Breast epithelium (tissue), 4 donors: ENCODE measurements at regions not wholly inside any gene's neighbourhood (a gene's known extent, or its start where the extent isn't known, plus 50 kb on each side); places are given as distances from the start of the nearest gene placed in this dataset.
"Not testable (repeated sequence)": the region's sequence is repeated elsewhere in the genome, so short reads cannot be mapped to it uniquely, and the experiment has no call there.

Experiments
- DNase-seq, 2 donors: peaks; one replicate each; pipeline ENCODE4 v3.0.0-alpha.2; 2019; ENCODE audit warnings: low spot score in 2 of 2
- H3K27ac ChIP-seq, 2 donors: fragments of 200-600 bp; sonication (generic) in 1 of 2; one replicate each; pipeline ENCODE4 v1.5.1; 2016 to 2019; ENCODE audit warnings: mild to moderate bottlenecking in 1 of 2
- H3K27me3 ChIP-seq, 2 donors: fragments of 200-600 bp; sonication (generic) in 1 of 2; one replicate each; pipeline versions ENCODE4 v1.5.1 to v1.6.0; 2017 to 2019; ENCODE audit warnings: control low read depth in 1 of 2, mild to moderate bottlenecking in 1 of 2
- H3K36me3 ChIP-seq: fragments of 200-600 bp; one replicate; pipeline ENCODE4 v1.5.1; 2019
- H3K4me1 ChIP-seq, 2 donors: fragments of 200-600 bp; sonication (generic); one replicate each; pipeline ENCODE4 v1.5.1; 2016 to 2019; ENCODE audit warnings: control low read depth in 1 of 2
- H3K4me3 ChIP-seq, 3 donors: fragments of 200-600 bp; sonication (generic); 1 replicate in 2 of 3; 2 replicates in 1 of 3; pipeline ENCODE4 v1.5.1; 2016 to 2019; ENCODE audit warnings: mild to moderate bottlenecking in 3 of 3, moderate library complexity in 2 of 3
- H3K9me3 ChIP-seq, 2 donors: fragments of 200-600 bp; sonication (generic) in 1 of 2; one replicate each; pipeline ENCODE4 v1.5.1; 2016 to 2019; ENCODE audit warnings: control low read depth in 1 of 2
- CTCF ChIP-seq, 3 donors: fragments of 450-650 bp; IDR thresholded peaks; one replicate each; pipeline ENCODE4 v1.5.1; 2016 to 2017; ENCODE audit warnings: antibody characterized with exemption in 3 of 3, mild to moderate bottlenecking in 3 of 3, moderate library complexity in 3 of 3
- POLR2A ChIP-seq: fragments of 450-650 bp; IDR thresholded peaks from one replicate; pipeline ENCODE4 v1.6.1; 2016; ENCODE audit warnings: antibody characterized with exemption, mild to moderate bottlenecking, moderate library complexity
- POLR2AphosphoS5 ChIP-seq, 3 donors: sonication (generic); formaldehyde crosslinking; IDR thresholded peaks; one replicate each; pipeline ENCODE4 v1.6.1; 2017; ENCODE audit warnings: antibody characterized with exemption in 3 of 3
- intact Hi-C: fragments of 100-400 bp; cut with DNase I; formaldehyde crosslinking; loops from one replicate; pipeline ENCODE4 v1.15.1; 2023; ENCODE audit warnings: low total_unique reads

- H3K27ac ChIP-seq = no peak overlapping the region
- H3K4me3 ChIP-seq = no peak overlapping the region
- H3K36me3 ChIP-seq = no peaks in the 10 kb centered on the region
- no peak for DNase-seq
- TF ChIP-seq POLR2AphosphoS5 (IDR thresholded peaks at IDR 0.05) (no peak), POLR2A (no peak), CTCF (IDR thresholded peaks at IDR 0.05) (no peak)
- H3K9me3 ChIP-seq = no peaks in the 10 kb centered on the region
- intact Hi-C loops = no loop called here
- no peaks in the 10 kb centered on the region for H3K27me3 ChIP-seq
- H3K4me1 ChIP-seq = no peaks in the 10 kb centered on the region
Measured at GRCh38 chr6:160804639-160805038, 102.6 kb downstream of the PLG start.

- Histone ChIP-seq H3K9me3 (no peaks in the 10 kb centered on the region), H3K4me3 (no peak overlapping the region), H3K4me1 (no peaks in the 10 kb centered on the region), H3K36me3 (no peaks in the 10 kb centered on the region), H3K27ac (no peak overlapping the region), H3K27me3 (no peaks in the 10 kb centered on the region)
- no peak for DNase-seq
- no peak for TF ChIP-seq POLR2A
- no peak for TF ChIP-seq CTCF (IDR thresholded peaks at IDR 0.05)
- no peak for TF ChIP-seq POLR2AphosphoS5 (IDR thresholded peaks at IDR 0.05)
- intact Hi-C loops = no loop called here
Measured at GRCh38 chr6:160808263-160808662, 106.2 kb downstream of the PLG start.

GRCh38 chr6:160810238-160810637 lies 108.2 kb downstream of the PLG start:
- no peak overlapping the region for H3K4me3 ChIP-seq
- TF ChIP-seq CTCF (IDR thresholded peaks at IDR 0.05) (no peak), POLR2AphosphoS5 (IDR thresholded peaks at IDR 0.05) (no peak)
- no peaks in the 10 kb centered on the region for H3K4me1 ChIP-seq
- DNase-seq = no peak
- no peak overlapping the region for H3K27ac ChIP-seq
- no peaks in the 10 kb centered on the region for H3K9me3 ChIP-seq
- intact Hi-C loops = no loop called here
- no peaks in the 10 kb centered on the region for H3K27me3 ChIP-seq
- no peaks in the 10 kb centered on the region for H3K36me3 ChIP-seq

GRCh38 chr6:160812097-160812496 lies 110.1 kb downstream of the PLG start:
- Histone ChIP-seq H3K27me3 (no peaks in the 10 kb centered on the region), H3K4me1 (no peaks in the 10 kb centered on the region), H3K27ac (no peak overlapping the region), H3K9me3 (no peaks in the 10 kb centered on the region), H3K4me3 (no peak overlapping the region), H3K36me3 (no peaks in the 10 kb centered on the region)
- no peak for DNase-seq
- TF ChIP-seq CTCF (IDR thresholded peaks at IDR 0.05) (no peak), POLR2A (no peak), POLR2AphosphoS5 (IDR thresholded peaks at IDR 0.05) (no peak)
- intact Hi-C loops = no loop called here

- intact Hi-C loops = no loop called here
- Histone ChIP-seq H3K27ac (no peak overlapping the region), H3K36me3 (no peaks in the 10 kb centered on the region), H3K4me3 (no peak overlapping the region), H3K27me3 (no peaks in the 10 kb centered on the region), H3K9me3 (peaks cover 4 to 15% of the 10 kb centered on the region in 2 donors), H3K4me1 (no peaks in the 10 kb centered on the region)
- no peak for TF ChIP-seq POLR2A
- no peak for DNase-seq
Measured at GRCh38 chr6:160818934-160819333, 116.9 kb downstream of the PLG start.

- H3K27me3 ChIP-seq, H3K36me3 ChIP-seq, H3K4me1 ChIP-seq, intact Hi-C loops, H3K4me3 ChIP-seq, H3K27ac ChIP-seq, DNase-seq: not testable (repeated sequence)
- H3K9me3 ChIP-seq = peaks cover 4 to 15% of the 10 kb centered on the region in 2 donors
Measured at GRCh38 chr6:160820661-160821060, 118.6 kb downstream of the PLG start.
